ENCODE measurements at regions not wholly inside any gene's neighbourhood (a gene's known extent, or its start where the extent isn't known, plus 50 kb on each side); places are given as distances from the start of the nearest gene placed in this dataset.
"Not testable (repeated sequence)": the region's sequence is repeated elsewhere in the genome, so short reads cannot be mapped to it uniquely, and the experiment has no call there.

GRCh38 chr10:10734356-10735064, 283.2 kb upstream of the CELF2 start:
- no peak for DNase-seq

- no peak for DNase-seq
These were observed 272.4 kb upstream of the CELF2 start for GRCh38 chr10:10745291-10745690.

- no peak for DNase-seq
These were observed 262.2 kb upstream of the CELF2 start for GRCh38 chr10:10755490-10755889.

GRCh38 chr10:10758306-10758705, 259.4 kb upstream of the CELF2 start:
- no peak for DNase-seq

GRCh38 chr10:10759806-10760205, 257.9 kb upstream of the CELF2 start:
- not testable (repeated sequence) for DNase-seq

GRCh38 chr10:10765017-10765416, 252.7 kb upstream of the CELF2 start:
- no peak for DNase-seq

- DNase-seq: no peak
These were observed 245.3 kb upstream of the CELF2 start for GRCh38 chr10:10772411-10772810.

GRCh38 chr10:10772874-10773508, 244.7 kb upstream of the CELF2 start:
- no peak for DNase-seq

- no peak for DNase-seq
These were observed 243.3 kb upstream of the CELF2 start for GRCh38 chr10:10774416-10774815.

GRCh38 chr10:10776363-10776762, 241.3 kb upstream of the CELF2 start:
- no peak for DNase-seq

GRCh38 chr10:10777279-10777678, 240.4 kb upstream of the CELF2 start:
- DNase-seq: no peak

- DNase-seq: no peak
These were observed 239.9 kb upstream of the CELF2 start for GRCh38 chr10:10777723-10778122.

- DNase-seq: no peak
These were observed 238.7 kb upstream of the CELF2 start for GRCh38 chr10:10778959-10779358.

GRCh38 chr10:10779511-10779910, 238.2 kb upstream of the CELF2 start:
- no peak for DNase-seq

- DNase-seq: no peak
These were observed 236.9 kb upstream of the CELF2 start for GRCh38 chr10:10780746-10781145.

- no peak for DNase-seq
These were observed 235.1 kb upstream of the CELF2 start for GRCh38 chr10:10782603-10783002.

GRCh38 chr10:10785627-10786026, 232.0 kb upstream of the CELF2 start:
- DNase-seq: no peak

- no peak for DNase-seq
These were observed 231.3 kb upstream of the CELF2 start for GRCh38 chr10:10786109-10787090.

- no peak for DNase-seq
These were observed 230.1 kb upstream of the CELF2 start for GRCh38 chr10:10787586-10787985.

- no peak for DNase-seq
These were observed 228.9 kb upstream of the CELF2 start for GRCh38 chr10:10788761-10789160.

- no peak for DNase-seq
These were observed 225.8 kb upstream of the CELF2 start for GRCh38 chr10:10791869-10792268.

GRCh38 chr10:10792681-10793080, 225.0 kb upstream of the CELF2 start:
- no peak for DNase-seq

- no peak for DNase-seq
These were observed 223.6 kb upstream of the CELF2 start for GRCh38 chr10:10794046-10794445.

- no peak for DNase-seq
These were observed 222.9 kb upstream of the CELF2 start for GRCh38 chr10:10794791-10795191.

All from SIG-M5 (cell line).